ENCODE measurements at regions not wholly inside any gene's neighbourhood (a gene's known extent, or its start where the extent isn't known, plus 50 kb on each side); places are given as distances from the start of the nearest gene placed in this dataset.

DNA sequence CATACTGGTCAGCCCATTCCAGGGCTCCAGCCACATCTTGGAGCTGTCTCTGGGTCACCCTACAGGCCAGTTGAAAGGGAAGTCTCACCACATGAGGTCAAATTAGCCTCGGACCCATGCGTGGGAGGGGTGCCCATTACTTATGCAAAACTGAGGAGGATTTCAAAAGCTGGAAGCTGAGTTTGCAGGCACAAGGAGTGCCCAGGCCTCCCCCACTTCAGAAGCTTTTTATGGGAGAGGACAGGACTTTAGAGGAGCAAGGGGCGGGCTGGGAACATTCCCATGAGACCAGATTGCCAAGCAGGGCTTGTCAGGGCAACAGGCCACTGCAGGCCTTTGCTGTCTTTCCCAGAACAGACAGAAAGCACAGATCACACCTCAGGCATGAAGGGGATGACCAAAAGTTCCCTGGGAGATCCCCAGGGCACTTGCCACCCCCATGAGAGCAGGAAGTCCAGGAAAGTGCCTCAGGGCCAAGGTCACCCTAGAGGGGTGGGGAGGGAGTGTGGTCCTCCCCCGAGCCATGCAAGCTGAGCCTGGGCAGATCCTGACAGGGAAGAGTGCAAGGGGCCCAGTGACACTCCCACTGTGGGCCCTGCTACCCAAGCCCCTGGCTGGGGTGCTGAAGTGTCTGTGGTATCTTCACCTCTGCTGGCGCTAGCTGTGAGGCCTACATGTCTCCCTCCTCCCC, 267.7 kb downstream of the BCL11A start:
- RAD21 ChIA-PET (ENCODE audit: unreplicated experiment), result no interaction called here
- Histone ChIP-seq H3K27ac (ENCODE audit: control insufficient read depth, insufficient read depth) (no peak overlapping the region), H2AFZ (ENCODE audit: control insufficient read depth, low read depth, low read length) (no peak overlapping the region), H3K4me3 (no peak overlapping the region), H4K20me1 (ENCODE audit: control insufficient read depth, insufficient read depth) (no peaks in the 10 kb centered on the region), H3K9ac (ENCODE audit: control insufficient read depth, insufficient read depth, low read length) (no peak overlapping the region), H3K27me3 (replicated peaks in 1 of 2; ENCODE audit: control insufficient read depth in 2 of 2, insufficient read depth in 2 of 2, low read length in 1 of 2) (no peaks in the 10 kb centered on the region), H3K79me2 (ENCODE audit: control insufficient read depth, insufficient read depth, low read length) (no peaks in the 10 kb centered on the region), H3K36me3 (ENCODE audit: control insufficient read depth in 2 of 2, insufficient read depth in 2 of 2, low read length in 1 of 2) (no peaks in the 10 kb centered on the region), H3K4me2 (ENCODE audit: control insufficient read depth, insufficient read depth) (no peak overlapping the region), H3K9me3 (replicated peaks; ENCODE audit: control insufficient read depth, insufficient read depth, low read length) (no peaks in the 10 kb centered on the region; the same call in 2 of the 3 replicates), H3K4me1 (ENCODE audit: control insufficient read depth, insufficient read depth, low read length) (peaks cover 5% of the 10 kb centered on the region; the same call in 1 of the 2 replicates)
- no peak for DNase-seq (ENCODE audit: low read depth, low spot score)
- no peak for TF ChIP-seq USF2 (IDR thresholded peaks at IDR 0.05; ENCODE audit: borderline replicate concordance, low read depth, low read length)
- TF ChIP-seq, protein P1, sequence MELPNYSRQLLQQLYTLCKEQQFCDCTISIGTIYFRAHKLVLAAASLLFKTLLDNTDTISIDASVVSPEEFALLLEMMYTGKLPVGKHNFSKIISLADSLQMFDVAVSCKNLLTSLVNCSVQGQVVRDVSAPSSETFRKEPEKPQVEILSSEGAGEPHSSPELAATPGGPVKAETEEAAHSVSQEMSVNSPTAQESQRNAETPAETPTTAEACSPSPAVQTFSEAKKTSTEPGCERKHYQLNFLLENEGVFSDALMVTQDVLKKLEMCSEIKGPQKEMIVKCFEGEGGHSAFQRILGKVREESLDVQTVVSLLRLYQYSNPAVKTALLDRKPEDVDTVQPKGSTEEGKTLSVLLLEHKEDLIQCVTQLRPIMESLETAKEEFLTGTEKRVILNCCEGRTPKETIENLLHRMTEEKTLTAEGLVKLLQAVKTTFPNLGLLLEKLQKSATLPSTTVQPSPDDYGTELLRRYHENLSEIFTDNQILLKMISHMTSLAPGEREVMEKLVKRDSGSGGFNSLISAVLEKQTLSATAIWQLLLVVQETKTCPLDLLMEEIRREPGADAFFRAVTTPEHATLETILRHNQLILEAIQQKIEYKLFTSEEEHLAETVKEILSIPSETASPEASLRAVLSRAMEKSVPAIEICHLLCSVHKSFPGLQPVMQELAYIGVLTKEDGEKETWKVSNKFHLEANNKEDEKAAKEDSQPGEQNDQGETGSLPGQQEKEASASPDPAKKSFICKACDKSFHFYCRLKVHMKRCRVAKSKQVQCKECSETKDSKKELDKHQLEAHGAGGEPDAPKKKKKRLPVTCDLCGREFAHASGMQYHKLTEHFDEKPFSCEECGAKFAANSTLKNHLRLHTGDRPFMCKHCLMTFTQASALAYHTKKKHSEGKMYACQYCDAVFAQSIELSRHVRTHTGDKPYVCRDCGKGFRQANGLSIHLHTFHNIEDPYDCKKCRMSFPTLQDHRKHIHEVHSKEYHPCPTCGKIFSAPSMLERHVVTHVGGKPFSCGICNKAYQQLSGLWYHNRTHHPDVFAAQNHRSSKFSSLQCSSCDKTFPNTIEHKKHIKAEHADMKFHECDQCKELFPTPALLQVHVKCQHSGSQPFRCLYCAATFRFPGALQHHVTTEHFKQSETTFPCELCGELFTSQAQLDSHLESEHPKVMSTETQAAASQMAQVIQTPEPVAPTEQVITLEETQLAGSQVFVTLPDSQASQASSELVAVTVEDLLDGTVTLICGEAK (IDR thresholded peaks at IDR 0.05; ENCODE audit: borderline replicate concordance), result no peak
- TF ChIP-seq TCF7 (IDR thresholded peaks at IDR 0.05; ENCODE audit: borderline replicate concordance), result no peak
- TF ChIP-seq JUNB (IDR thresholded peaks at IDR 0.05), result no peak
- TF ChIP-seq USF1 (IDR thresholded peaks at IDR 0.05; ENCODE audit: borderline replicate concordance, extremely low read length, insufficient read depth, low read depth, low read length), result no peak
- no peak for TF ChIP-seq ZNF592 (IDR thresholded peaks at IDR 0.05)
- no peak for TF ChIP-seq POLR2AphosphoS2 (IDR thresholded peaks at IDR 0.05; ENCODE audit: low read depth, low read length)
- TF ChIP-seq RB1 (IDR thresholded peaks at IDR 0.05; ENCODE audit: borderline replicate concordance), result no peak
- no peak for TF ChIP-seq POLR2AphosphoS5 (IDR thresholded peaks at IDR 0.05; ENCODE audit: low read length)
- TF ChIP-seq STAT1 (conservative IDR thresholded peaks at IDR 0.05), result no peak
- TF ChIP-seq SMARCA5 (IDR thresholded peaks at IDR 0.05), result no peak
- in situ Hi-C loops (cut with MboI), result no loop called here
- POLR2A ChIA-PET, result no interaction called here
- 50% methylated on average over 5 of the region's 5 CpGs for WGBS (ENCODE audit: insufficient coverage, insufficient replicate concordance, low lambda C conversion rate, missing lambda C conversion rate)
- BruUV-seq (replicated peaks), result no TSS peak
- FAIRE-seq, result no peak
- CTCF ChIA-PET, result interaction anchor here (0.5 kb wide), 1 partner anchor 264 kb away, joined by 5 read pairs; no protein-coding TSS in a partner anchor
- no peak; the same call in 2 of the 3 replicates for ATAC-seq
- SMC1A ChIA-PET (ENCODE audit: uncharacterized antibody, unreplicated experiment), result no interaction called here
- intact Hi-C loops (cut with micrococcal nuclease; ENCODE audit: unreplicated experiment), result no loop called here

Data from GM12878 (cell line).